Activated CD8-positive, alpha-beta memory T cell treated with anti-CD3 and anti-CD28 coated beads for 24 hours (primary cell): ENCODE measurements at regions not wholly inside any gene's neighbourhood (a gene's known extent, or its start where the extent isn't known, plus 50 kb on each side); places are given as distances from the start of the nearest gene placed in this dataset.
A peak's percentile ranks its signal among the peaks of the same experiment; 100 is the strongest.

Experiments used
- DNase-seq: peaks from one replicate; pipeline ENCODE4 v3.0.0-alpha.2; 2020

DNA sequence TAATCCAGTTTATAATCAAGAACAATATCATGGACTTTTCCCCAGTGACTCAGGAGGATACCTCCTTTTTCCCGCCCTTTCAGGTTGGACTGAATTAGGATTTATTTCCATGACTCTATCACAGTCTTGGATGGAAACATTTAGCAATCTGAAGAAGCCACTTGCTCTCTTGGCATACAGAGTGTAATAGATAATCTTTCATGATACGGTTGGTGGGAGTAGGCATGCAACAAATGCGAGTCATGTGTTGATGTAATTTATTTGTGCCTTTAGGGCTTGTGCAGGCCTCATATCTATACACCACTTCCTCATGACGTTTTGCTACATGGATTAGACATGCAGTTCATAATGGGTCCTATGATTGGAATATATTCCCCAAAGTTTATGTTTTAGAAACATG, 54.2 kb upstream of the MCTP2 start:
- no peak for DNase-seq

- no peak for DNase-seq
Observed at GRCh38 chr15:94175420-94175819, 55.9 kb upstream of the MCTP2 start.

GRCh38 chr15:94174399-94174802, 57.0 kb upstream of the MCTP2 start:
- no peak for DNase-seq

GRCh38 chr15:94168250-94168649, 63.1 kb upstream of the MCTP2 start:
- DNase-seq, result no peak

DNA sequence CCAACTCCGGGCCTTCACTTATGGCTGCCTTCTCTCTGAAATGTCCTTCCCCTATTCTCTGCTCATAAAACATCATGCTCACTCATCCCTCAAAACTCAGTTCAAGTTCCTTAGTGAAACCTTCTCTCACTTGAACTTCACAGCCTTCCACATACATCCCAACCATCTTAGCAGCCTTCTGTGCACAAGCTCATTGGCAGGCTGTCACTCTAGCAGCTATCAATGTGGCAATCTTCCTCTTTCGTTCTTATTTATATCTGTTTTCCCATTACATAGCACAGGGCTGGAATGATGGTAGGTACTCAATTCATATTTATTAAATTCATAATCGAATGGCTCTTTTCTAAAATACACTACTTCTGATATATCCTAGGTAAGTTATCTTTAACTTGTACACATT, 66.4 kb upstream of the MCTP2 start:
- DNase-seq, result no peak

DNA sequence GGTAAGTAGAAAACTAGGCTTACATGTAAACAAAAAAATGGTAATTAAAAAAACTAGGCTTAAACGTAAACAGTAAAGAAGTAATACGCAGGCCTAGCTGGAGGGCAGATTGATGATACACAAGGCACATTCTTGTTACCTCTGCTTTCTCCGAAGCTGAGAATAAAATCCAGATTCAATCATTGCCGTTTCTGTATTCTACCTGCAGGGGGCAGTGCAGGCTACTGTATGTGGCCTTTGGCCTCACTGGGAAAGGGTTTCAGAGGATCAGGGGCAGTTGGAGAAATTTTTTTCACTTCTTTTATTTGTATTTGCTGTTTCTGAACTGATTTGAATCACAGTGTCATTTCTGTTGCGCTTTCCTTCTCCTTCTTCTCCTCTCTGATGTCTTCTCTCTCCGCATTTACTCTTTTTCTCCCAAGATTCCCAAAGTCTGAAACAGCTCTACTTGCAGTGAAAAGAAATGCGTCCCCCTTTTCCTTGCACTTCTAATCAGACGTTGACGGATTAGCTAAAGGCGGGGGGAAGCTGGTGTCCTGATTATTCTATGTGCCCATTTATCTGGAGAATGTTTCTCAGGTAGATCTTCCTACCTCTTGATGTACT, 67.1 kb upstream of the MCTP2 start:
- DNase-seq, result peak; percentile 82

DNA sequence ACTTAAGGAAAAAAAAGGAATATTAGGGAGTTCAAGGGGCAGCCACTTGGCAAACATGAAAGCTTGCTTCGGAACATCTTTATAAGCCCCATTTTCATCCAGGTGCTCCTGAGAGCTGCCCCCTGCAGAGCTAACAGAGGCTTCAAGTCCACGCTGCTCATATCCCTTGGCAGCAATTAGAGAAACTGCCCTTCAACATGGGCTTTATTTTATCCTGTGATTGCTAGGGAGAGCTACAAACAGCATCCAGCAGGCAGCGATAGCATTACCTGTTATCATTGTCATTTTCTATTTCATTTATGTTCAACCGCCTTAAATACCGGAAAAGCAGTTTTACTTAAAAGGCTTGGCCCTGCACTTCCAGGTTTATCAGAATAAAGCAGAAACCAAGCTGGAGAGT, 68.4 kb upstream of the MCTP2 start:
- DNase-seq, result no peak

DNA sequence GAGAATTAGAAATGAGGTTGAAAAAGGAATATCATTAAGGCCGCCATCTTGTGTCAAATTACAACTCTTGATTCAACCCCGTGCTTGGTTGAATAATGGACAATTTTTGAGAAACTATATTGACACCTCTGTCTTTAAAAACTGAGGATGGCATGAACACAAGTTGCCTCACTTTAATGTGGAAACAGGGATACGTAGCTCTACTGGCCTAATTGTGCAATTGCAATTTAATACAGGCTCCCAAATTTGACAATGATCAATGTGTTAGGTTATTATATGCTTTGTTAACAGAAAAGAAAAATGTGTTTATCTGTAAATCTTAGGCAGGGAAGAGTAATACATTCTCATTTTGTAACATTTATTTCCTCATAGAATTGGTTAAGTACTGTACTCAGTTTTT, 77.1 kb upstream of the MCTP2 start:
- no peak for DNase-seq

GRCh38 chr15:94145046-94145445, 86.3 kb upstream of the MCTP2 start:
- no peak for DNase-seq

- no peak for DNase-seq
Observed at GRCh38 chr15:94141802-94142201, 89.6 kb upstream of the MCTP2 start.

- no peak for DNase-seq
Observed at GRCh38 chr15:94135486-94136147, 95.7 kb upstream of the MCTP2 start.

- no peak for DNase-seq
Observed at GRCh38 chr15:94131875-94132274, 99.5 kb upstream of the MCTP2 start.

DNA sequence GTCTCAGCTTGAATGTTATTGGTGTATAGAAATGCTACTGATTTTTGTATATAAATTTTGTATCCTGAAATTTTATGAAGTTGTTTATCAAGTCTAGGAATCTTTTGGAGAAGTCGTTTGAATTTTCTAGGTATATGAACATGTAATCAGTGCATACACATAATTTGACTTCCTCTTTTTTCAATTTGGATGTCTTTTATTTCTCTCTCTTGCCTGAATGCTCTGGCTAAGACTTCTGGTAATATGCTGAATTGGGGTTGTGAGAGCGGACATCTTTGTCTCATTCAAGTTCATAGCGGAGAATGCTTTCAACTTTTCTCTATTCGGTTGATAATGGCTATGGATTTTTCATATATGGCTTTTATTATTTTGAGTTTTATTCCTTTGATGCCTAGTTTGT, 100.9 kb upstream of the MCTP2 start:
- DNase-seq, result no peak

DNA sequence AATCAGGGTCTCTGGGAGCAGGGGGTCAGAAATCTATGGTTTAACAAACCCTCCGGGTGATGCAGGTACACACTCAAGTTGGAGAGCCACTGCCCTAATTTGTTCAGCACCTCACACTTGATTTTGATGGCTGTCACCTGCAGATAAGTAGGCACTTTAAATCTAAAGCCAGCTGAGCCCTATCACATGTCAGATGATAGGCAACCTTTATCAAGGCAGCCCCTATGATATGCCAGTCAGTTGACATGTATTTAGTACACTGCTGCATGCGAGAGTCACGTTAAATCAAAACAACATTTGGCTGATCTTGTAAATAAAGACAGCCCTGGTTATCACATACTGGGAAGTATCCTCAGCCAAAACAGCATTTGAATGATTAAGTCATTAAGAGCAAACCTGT, 104.4 kb upstream of the MCTP2 start:
- no peak for DNase-seq

GRCh38 chr15:94125698-94126097, 105.7 kb upstream of the MCTP2 start:
- DNase-seq, result no peak

- no peak for DNase-seq
Observed at GRCh38 chr15:94125156-94125555, 106.2 kb upstream of the MCTP2 start.

DNA sequence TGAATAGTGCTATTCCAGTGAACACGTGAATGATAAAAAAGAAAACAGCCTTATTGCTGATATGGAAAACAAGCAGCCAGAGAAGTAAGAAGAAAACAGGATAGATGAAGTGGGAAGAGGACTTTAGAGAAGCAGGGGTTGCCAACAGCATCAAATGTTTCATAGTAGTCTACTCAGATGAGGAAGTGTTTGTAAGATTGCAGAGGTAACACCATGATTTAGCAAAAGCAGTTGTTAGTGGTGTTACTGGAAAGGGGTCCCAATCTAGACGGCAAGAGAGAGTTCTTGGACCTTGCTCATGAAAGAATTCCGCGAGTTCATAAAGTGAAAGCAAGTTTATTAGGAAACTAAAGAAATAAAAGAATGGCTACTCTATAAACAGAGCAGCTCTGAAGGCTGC, 108.8 kb upstream of the MCTP2 start:
- no peak for DNase-seq

- DNase-seq, result no peak
Observed at GRCh38 chr15:94119923-94120775, 111.2 kb upstream of the MCTP2 start.

- no peak for DNase-seq
Observed at GRCh38 chr15:94119298-94119811, 112.0 kb upstream of the MCTP2 start.

DNA sequence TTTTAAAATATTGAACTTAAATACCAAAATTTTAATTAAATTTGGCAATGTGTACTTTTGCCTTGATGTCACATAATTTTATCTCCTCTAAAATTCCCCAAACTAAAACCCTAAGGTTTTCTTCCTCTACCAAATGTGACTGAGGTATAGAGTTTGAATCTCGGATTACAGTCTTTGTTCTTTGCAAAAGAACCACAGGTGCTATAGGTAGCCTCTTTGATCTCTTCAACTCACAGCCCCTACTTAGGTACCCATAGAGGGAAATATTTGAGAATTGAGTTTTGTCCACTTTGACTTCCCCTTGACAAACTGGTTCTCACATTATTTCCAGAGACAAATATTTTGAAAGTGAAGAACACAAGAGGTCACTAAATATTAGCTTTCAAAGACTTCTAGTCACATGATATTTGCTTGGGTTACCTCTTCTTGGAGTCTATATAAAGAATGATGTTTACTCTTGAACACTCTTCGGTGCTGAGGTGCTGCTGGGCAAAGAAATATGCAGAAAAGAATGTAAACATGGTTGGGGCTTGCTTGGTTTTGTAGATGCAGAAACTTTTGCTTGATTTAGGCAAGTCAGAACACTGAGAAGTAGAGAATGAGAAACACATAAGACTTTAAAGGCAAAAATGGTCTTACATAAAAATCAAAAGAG, 120.8 kb upstream of the MCTP2 start:
- no peak for DNase-seq

DNA sequence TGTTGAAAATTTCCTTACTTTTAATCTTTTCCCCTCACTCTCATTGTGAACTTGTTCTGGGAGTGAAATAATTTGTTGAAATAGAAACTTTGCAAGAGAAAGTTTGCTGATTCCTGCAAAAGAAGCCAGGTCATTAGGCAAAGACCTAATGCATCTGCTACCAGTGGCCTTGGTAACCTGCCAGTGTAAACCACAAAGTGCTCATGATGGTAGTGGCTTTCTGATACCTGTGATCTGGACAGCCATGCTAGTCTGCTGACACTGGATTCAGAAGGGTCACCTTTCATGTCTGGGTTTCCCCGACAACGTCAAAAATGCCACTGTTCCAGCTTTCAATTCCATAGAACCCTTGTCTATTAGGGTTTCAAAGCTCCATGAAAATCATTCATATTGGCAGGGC, 123.7 kb upstream of the MCTP2 start:
- no peak for DNase-seq

- DNase-seq, result no peak
Observed at GRCh38 chr15:94105760-94106159, 125.6 kb upstream of the MCTP2 start.

DNA sequence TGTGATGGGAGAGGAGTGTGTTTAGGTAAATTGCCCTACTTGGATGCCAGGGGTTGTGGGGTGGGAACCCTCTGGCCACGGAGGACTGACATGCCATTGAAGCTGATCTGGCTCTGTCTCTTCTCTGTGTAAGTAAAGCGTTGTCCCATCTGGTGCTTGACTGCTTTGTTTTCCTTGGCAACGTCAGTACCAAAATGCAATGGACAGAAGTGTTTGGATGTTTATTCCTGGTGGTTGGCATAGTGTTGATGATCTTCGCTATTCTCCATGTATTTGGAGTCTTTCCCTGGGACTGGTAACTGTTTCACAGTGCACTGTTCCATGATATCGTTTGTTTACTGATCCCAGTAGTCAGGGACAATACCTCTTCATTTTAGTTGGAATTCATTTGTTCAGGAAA, 130.5 kb upstream of the MCTP2 start:
- DNase-seq, result no peak

GRCh38 chr15:94099574-94099960, 131.8 kb upstream of the MCTP2 start:
- DNase-seq, result no peak
